NCI-H2171 (cell line): ENCODE measurements at regions not wholly inside any gene's neighbourhood (a gene's known extent, or its start where the extent isn't known, plus 50 kb on each side); places are given as distances from the start of the nearest gene placed in this dataset.
A peak's percentile ranks its signal among the peaks of the same experiment; 100 is the strongest.
"Not testable (repeated sequence)": the region's sequence is repeated elsewhere in the genome, so short reads cannot be mapped to it uniquely, and the experiment has no call there.

Experiments
- DNase-seq: peaks from one replicate; lab custom pipeline; 2025; lab: John Stamatoyannopoulos, UW

DNA sequence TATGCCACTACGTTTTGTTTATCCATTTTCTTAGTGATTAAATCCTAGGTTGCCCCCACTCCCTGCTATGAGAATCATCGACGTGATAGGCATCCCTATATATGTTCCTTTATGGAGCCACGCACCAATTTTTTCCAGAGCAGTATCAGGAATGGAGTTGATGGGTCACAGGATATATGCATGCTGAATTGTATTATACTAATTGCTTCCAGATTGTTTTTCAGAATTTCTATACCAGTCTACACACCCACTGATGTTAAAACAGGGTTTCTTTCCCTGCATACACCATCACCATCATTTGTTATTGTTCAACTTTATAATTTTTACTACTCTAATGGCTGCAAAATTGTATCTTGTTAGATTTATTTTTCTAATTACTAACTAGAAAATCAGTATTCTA is 100.1 kb upstream of the MRPS22 start:
- no peak for DNase-seq

DNA sequence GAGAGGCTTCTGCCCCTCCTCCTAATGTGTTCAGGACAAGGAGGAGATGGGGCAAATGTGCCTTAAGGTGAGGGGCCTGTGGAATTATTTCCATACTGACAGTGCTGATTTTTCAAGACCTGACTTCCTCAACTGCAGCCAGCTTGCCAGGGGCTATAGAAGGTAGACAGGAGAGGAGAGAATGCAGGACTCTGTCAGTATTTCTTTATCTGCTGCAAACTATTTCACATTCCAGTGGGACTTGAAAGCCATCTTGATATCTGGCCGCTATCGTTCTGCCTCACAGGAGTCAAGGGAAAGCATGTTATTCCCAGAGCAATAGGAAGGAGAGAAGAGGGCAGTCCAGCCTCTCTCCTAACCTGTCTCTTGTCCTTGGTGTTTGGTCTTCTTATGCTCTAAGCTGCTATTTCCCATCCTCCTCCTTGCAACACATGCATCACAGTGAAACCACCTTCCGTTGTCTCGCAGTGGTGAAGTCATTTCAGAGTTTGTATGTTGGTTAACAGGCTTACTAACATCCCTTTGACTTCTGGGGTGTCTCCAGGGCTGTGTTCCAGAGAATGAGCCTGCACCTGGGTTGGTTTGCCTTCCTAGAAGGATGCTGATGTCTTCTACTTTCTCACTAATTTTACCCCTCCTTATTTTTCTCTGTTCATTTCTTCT is 95.1 kb upstream of the MRPS22 start:
- no peak for DNase-seq

DNA sequence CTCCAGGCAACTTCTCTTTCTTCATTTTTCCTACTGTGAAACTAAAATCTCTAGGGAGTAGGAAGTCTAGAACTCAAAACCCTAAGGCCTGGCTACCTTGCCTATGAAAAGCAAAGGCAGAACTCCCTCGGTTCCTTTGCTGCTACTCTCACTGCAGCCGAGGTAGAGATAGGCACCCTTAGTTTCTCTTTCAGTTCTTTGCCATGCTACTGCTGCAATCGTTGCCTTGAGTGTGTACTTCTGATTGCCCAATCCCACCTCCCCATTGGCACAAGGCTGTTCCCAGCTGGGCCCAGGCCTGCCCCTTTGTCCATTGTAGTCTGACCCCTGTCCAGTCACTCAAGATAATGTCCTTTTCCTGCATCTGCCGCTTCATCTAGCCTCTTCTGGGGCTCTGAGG is 92.3 kb upstream of the MRPS22 start:
- no peak for DNase-seq

DNA sequence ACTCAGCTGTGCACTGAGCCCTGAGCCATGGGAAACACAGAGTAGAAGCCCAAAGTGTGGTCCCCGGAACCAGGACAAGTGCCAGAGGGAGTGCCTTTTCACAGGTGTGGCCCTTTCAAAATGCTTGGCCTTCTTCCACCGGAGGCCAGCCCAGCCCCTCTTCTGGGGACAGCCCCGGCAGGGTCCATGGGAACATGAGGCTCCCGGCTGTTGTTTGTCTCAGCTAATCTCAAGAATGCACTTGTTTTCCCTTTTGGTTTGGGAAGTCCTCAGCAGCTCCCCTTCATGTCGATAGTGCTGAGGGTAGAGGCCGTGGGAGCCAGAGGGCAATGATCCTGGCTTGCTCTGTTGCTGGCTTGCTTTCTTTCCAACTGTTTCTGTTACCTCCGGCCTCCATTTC is 91.1 kb upstream of the MRPS22 start:
- no peak for DNase-seq

DNA sequence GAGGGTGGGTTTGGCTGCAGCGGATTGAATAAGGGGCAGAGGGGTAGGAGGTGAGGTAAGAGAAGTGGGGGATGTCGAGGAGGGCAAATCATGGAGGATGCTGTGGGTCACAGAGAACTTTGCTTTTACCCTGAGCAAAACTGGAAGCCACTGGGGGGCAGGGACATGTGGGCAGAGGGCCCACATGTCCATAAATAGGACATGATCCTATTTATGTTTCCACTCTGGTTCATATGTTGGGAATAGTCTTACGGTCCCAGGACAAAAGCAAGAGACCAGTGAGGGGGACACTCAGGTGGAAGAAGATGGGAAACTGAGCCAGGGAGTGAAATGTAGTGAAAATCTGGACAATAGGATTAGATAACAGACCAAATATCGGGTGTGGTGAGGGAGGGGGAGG is 85.5 kb upstream of the MRPS22 start:
- no peak for DNase-seq

DNA sequence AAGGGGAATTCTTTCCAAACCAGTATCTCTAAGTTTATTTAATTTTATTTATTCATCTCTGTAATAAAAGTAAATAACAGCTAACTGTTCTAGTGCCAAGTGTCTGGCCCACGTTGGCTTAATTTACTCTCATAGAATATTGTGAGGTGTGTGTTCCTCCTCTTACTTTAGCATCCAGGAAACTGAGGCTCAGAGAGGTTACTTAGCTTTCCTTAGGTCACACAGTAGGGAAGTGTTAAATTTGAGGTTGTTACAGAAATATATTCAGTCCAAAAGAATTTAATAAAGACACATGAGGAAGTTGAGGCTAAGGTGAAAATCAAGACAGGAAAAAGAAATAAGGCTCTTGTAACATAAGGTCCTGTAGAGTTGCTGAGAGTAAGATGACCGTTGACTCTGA is 84.4 kb upstream of the MRPS22 start:
- DNase-seq: no peak

DNA sequence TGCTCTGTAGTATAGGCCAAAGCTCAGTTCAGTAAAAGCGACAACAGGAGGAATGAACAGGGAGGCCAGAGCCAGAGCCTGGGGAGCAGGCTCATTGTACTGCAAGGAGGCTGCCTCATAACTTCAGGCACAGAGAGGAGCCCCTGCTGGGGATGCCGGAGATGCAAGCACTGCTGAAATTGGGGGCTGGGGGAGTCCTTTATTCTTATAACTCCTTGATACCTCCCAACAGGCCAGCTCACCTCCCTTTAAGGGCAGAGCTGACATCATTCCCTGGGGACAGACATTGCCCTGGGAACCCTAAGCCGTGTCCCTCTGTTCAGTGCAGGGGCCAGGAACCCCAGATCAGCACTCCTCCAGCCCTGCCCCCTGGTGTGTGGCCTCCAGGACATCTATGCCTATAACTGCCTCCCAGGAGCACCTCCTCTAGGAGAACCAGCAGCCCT is 83.8 kb upstream of the MRPS22 start:
- DNase-seq: no peak

DNA sequence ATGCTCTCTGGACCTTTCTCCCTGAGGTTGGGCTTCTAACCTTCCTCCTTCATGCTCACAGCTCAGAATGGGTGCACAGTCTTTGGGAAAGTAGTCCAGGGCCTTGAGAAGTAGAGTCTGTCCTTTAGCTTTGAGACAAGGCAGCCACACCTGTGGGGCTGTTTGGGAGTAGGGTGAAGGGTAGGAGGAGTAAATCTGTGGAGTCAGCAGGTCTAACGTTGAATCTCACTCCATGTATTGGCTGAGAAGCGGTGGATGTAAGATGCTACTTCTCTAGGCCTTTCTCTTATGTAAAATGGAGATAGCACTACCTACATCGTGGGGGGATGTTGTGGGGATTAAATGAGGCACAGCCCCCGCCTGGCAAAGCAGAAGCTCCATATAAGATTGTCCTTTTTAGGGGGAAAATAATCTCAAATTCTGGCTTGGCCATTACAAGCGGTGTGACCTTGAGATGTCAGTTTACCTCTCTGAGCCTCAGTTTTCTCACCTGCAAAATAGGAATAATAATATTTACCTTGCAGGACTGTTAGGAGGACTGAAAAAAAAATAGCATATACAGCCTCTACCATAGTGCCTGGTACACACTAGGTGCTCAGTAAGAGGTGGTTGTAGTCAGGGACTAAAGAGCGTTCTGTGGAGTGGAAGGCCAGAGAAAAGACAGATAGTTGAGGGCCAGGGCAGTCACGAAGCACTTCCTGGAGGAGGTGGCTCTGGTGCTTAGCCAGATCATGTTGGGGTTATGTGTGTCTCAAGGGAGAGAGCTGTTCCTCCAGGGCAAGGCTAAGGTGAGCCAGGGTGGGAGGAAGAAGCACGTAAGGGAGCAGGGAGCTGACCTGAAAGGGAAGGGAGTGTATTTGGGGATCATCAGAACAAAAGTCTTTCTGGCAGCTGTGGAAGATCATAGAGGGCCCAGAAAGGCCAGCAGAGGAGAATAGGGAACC is 82.8 kb upstream of the MRPS22 start:
- no peak for DNase-seq

DNA sequence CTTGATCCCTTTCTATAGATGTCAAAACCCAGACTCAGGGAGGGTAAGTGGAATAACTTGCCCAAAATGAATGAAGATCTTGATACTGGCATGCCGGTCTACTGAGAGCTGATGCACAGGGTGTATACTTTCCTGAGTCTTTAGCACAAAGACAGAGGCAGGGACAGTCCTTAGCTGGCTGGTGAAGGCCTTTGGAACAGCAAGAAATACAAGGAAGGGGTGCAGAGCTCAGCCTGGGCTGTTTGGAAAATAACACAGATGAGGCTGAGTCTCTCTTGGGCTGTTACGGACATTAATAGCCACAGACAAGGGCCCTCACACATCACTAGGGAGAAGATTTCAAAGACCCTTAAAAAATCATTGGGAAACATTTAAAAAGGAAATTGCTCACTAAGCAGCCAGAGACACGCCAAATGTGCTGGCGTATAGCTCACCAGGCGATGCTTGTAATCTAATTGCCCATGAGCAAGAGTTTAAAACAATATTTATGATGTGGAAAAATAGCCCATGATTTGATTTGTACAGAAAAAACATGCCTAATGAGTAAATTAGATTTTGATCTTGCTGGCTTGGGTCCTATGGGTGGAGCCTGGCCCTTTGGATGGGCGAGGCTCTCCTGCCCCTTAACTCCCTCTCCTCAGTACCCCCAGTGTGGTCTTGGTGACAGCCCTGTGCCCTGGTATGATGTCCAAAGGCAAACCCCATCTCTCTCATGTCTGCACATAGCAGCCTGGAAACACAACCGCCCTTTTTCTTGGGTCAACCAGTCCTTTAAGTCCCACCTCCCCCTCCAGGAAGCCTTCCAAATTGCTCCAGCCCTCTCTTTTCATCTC is 81.8 kb upstream of the MRPS22 start:
- DNase-seq: no peak

DNA sequence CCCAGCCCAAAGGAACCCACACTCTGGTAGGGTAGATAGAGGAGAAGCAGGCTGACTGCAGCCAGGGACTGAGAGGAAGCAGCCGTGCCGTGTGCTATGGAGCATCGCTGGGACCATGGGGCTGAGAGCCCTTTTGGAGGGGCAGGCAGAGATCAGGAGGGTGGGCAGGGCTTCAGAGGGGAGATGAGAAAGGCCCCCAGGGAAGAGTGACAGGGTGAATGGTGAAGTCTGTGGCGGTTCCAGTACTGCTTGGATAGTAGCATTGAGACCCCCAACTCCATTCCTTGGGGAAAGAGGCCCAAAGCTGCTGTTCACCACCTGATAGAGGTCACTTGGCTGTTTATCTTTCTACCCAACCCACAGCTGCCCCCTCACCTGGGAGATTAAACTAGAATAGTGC is 80.0 kb upstream of the MRPS22 start:
- no peak for DNase-seq

DNA sequence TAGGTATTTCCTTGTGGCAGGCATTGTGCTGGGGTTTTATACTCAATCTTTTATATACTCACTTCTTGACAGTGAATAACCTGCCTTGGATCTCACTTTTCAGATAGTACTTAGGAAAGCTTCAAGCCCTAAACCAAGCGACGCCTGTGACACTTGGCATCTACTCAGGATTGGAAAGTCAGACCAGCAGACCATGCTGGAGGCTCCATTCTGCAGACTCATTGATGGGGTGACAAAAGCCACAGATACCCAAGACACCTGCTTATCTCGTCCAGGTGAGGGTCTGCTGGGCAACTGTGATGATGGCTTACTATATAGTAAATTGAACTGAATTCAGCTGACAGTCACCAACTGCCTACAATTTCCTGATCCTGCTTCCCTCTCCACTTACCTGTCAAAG is 79.4 kb upstream of the MRPS22 start:
- no peak for DNase-seq

DNA sequence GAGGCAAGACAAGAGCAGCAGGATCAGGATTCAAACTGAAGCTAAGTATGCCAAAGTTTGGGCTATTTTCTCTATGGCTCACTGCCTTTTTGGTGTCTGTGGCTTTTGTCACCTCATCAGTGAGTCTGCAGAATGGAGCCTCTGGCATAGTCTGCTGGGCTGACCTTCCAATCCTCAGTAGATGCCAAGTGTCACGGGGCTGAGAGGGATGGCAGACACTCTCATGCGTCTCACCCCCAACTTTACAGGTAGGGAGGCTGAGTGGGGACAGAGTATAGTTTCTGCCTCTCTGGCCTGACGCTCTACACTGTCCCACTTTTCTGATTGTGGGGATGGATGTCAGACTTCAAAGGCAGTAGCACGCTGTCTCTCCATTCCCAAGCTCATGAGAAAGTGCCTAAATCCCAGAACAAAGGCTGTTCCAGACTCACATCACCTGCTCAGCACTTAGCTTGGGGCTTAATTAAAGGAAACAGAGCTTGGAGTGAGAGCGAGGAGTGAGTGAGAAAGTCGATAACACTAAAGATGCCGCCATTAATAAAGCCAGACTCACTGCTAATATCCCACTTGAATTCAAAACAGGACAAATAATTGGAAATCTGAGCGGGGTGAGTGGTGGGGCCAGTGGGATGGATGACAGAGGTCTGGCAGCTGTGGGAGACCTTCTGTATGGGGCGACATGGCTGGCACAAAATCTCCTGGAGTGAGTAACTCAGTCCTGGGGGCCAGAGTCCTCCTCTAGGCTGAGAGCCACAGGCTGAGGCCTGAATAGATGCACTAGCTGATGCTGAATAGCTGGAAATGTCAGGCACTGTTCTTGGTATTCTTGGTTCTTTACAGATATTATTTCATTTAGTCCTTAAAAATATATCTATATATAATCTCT is 78.4 kb upstream of the MRPS22 start:
- DNase-seq: no peak

DNA sequence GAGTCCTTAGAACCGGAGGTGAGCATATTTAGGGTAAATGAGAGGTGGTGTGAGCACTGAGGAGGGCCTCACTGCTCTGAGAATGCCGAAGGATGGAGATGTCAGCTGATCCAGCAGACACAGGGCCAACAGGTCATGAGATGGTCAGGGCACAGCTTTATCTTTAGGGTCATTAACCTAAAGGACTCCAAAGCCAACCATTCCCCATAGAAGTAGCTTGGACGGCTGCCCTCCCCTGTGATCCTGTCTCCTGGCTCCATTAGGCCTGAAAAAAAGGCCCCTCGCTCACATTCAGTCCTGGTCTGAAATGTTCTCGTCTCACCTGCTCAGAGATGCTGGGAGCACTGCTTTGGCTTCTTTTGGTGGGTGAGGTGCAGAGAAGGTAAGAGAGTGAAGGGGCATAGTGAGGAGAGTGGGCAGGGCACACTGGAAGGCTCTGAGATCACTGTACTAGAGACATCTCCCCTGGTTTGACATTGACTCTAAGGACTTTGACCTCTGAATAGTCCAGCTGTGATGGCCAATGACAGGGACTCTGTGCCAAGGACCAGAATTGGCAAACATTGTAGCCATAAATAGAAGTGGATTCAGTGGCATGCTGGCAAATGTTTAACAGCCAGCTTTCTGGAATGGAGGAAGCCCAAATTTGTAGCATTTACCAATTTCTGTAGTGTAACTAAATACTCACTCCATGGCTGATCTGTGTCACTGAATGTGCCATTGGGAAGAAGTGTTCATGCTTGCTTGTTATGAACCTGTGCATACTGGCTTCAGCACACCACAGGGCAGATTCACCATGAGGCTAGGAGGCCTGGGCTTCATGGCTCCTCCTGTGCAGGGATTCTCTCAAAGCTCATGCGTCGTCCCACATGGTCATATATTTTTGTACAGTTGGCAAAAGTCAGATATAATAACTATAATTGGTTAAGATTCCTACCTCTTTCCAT is 76.2 kb upstream of the MRPS22 start:
- no peak for DNase-seq

DNA sequence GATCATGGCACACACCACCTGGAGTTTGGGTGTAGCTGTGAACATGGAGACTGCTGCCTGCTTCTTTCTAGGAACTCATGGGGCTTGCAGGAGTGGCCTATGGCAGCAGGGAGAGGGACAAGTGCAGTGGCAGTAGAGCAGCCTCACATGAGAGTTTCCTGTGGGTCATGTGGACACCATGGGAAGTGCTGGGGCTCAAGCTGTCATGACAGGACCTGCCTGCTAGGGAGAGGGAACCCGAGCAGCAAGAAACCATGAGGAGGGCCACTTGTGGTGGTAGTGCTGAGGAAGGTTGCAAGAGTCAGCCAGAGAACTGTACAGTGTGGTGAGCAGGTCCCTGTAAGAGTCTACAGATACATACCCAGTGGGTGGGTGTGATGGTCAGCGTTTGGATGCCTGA is 73.8 kb upstream of the MRPS22 start:
- no peak for DNase-seq

DNA sequence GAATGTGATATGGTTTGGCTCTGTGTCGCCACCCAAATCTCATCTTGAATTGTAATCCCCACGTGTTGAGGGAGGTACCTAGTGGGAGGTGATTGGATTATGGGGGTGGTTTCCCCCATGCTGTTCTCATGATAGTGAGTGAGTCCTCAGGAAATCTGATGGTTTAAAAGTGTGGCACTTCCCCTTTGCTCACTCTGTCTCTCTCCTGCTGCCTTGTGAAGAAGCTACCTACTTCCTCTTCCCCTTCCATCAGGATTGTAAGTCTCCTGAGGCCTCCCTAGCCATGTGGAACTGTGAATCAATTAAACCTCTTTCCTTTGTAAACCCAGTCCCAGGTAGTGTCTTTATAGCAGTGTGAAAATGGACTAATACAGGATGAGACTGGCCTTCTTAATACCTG is 73.2 kb upstream of the MRPS22 start:
- DNase-seq: not testable (repeated sequence)

DNA sequence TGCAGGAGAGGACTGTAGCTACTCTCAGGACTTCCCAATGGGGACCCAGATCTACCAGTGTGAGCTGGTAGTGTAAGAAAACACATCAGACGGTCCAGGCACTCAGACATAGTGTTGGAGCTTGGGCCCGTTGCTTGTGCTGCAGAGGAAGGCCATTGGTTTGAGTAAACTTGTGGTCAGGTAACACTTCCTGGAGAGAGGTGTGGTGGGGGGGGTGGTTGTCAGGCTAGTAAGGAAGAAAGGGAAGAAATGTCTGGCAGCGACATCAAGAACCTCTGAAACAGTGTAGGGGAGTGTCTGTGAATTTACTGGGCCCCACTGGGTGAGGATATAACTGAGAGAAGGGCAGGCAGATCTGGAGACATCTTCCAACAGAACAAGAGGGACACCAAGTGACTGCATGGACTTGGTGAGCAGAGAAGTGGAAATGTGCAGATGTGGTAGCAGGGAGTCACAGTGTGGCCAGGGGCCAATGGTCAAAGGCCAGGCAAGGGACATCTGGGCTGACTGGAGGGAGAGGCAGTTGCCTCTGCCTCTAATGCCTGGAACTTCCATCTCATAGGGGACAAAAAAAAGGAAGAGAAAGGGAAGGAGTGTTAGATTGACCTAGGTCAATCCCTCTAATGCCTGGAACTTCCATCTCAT is 63.7 kb upstream of the MRPS22 start:
- DNase-seq: no peak

DNA sequence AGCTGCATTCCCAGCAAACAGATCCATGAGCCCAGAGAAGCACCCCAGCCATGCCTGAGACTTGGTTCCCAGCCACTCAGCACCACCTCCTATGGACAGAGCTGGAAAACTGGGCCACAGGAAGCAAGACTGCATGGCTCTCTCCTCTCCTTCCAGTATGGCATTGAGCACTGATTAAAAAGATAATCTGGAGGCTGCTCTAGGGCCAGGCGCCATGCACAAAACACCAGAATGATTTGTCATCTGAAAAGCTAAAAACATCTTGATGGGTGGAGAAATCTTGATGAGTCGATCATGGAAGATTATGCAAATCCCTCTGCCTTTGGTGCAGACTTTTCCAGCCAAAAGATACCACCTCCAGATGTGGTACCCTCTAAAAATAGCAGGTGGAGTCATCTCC is 62.7 kb upstream of the MRPS22 start:
- DNase-seq: no peak

DNA sequence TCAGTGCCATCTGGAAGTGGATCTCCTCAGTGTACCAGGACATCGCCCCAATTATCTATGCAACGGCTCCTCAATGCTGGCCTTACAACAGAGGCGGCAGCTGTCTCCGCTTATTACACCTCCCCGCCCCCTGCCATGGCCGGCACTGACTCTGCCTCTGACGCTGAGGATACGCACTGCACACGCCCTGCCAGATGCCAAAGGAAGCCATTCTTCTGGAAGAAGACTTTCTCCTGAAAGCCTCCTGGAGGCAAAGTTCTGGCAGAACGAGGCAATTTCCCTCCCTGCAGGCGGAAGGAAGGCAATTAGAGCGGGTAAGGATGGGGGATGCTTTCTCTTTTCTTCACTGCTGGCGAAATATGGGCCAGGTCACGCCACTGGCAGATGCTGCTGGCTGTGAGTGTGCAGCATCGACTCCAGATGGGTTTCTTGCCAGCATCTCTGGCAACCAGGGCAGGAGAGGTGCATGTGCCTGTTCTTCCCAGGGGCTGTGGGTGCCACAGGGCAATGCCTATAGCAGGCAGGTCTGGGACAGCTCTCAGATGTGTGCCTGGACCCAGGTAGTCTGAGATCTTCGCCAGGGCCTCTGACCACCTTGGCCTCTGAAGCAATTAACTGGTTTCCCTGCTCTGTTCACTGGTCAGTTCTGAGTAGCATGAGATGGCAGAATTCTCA is 62.2 kb upstream of the MRPS22 start:
- peak; percentile 72 for DNase-seq

DNA sequence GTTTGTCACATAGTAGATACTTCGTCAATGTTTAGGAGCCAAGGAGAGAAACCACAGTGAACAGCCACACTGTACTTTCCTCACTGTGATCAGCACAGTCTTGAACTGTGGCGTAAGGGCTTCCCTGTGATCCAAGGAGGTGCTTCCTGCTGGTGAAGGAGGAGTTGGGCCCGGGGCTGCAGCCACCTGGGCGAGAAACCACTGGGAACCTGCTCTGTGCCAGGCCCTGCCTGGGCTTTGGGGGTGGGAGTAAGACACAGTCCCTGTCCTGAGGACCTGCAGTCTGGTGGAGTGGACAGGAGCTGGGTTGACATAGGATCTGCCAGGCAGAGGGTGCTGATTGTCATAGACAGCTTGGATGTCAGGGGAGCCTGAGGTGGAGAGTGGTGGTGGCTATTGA is 60.5 kb upstream of the MRPS22 start:
- DNase-seq: no peak
